Progenitor cell of endocrine pancreas (in vitro differentiated cells): ENCODE measurements at regions not wholly inside any gene's neighbourhood (a gene's known extent, or its start where the extent isn't known, plus 50 kb on each side); places are given as distances from the start of the nearest gene placed in this dataset.

Experiments used
- DNase-seq: peaks from one replicate; pipeline ENCODE4 v3.0.0; 2021; ENCODE audit warnings: low spot score; ENCODE audit not compliant: unreplicated experiment
- H3K27ac Mint-ChIP-seq: 2 replicates; pipeline ENCODE4 v1.8.0; 2021; ENCODE audit warnings: mild to moderate bottlenecking, moderate library complexity, mixed read lengths
- H3K27me3 Mint-ChIP-seq: 2 replicates; pipeline ENCODE4 v1.8.0; 2021; ENCODE audit warnings: mixed read lengths
- H3K36me3 Mint-ChIP-seq: 2 replicates; pipeline ENCODE4 v1.8.0; 2022; ENCODE audit warnings: mixed read lengths; ENCODE audit not compliant: insufficient read depth
- H3K4me1 Mint-ChIP-seq: 2 replicates; pipeline ENCODE4 v1.8.0; 2021; ENCODE audit warnings: low read depth, mixed read lengths
- H3K4me3 Mint-ChIP-seq: 2 replicates; pipeline ENCODE4 v1.8.0; 2021; ENCODE audit warnings: low read depth, mild to moderate bottlenecking, moderate library complexity, mixed read lengths
- H3K9me3 Mint-ChIP-seq: 2 replicates; pipeline ENCODE4 v1.8.0; 2021; ENCODE audit warnings: low read depth, mixed read lengths
- CTCF ChIP-seq: fragments of 200-600 bp; sonication (generic); IDR thresholded peaks from one replicate; pipeline ENCODE4 v1.5.0; 2021; ENCODE audit warnings: antibody characterized with exemption, mild to moderate bottlenecking; ENCODE audit not compliant: unreplicated experiment

GRCh38 chr13:78024996-78025395, 106.4 kb upstream of the EDNRB start:
- no peaks in the 10 kb centered on the region for H3K36me3 Mint-ChIP-seq
- TF ChIP-seq CTCF = no peak
- no peak for DNase-seq
- peaks cover 9% of the 10 kb centered on the region for H3K9me3 Mint-ChIP-seq
- no peaks in the 10 kb centered on the region for H3K27me3 Mint-ChIP-seq
- no peak overlapping the region for H3K4me3 Mint-ChIP-seq
- H3K27ac Mint-ChIP-seq = no peak overlapping the region
- no peaks in the 10 kb centered on the region for H3K4me1 Mint-ChIP-seq

GRCh38 chr13:78022164-78022877, 103.7 kb upstream of the EDNRB start:
- no peak overlapping the region for H3K27ac Mint-ChIP-seq
- H3K4me3 Mint-ChIP-seq = no peak overlapping the region
- no peaks in the 10 kb centered on the region for H3K4me1 Mint-ChIP-seq
- no peaks in the 10 kb centered on the region for H3K27me3 Mint-ChIP-seq
- no peaks in the 10 kb centered on the region for H3K36me3 Mint-ChIP-seq
- DNase-seq = no peak
- H3K9me3 Mint-ChIP-seq = peaks cover 18% of the 10 kb centered on the region
- TF ChIP-seq CTCF = no peak

- Mint-ChIP-seq H3K4me1 (no peaks in the 10 kb centered on the region), H3K27me3 (no peaks in the 10 kb centered on the region), H3K27ac (no peak overlapping the region), H3K4me3 (no peak overlapping the region), H3K9me3 (peaks cover 29% of the 10 kb centered on the region), H3K36me3 (no peaks in the 10 kb centered on the region)
- DNase-seq = no peak
- no peak for TF ChIP-seq CTCF
Measured at GRCh38 chr13:78020861-78021260, 102.2 kb upstream of the EDNRB start.

DNA sequence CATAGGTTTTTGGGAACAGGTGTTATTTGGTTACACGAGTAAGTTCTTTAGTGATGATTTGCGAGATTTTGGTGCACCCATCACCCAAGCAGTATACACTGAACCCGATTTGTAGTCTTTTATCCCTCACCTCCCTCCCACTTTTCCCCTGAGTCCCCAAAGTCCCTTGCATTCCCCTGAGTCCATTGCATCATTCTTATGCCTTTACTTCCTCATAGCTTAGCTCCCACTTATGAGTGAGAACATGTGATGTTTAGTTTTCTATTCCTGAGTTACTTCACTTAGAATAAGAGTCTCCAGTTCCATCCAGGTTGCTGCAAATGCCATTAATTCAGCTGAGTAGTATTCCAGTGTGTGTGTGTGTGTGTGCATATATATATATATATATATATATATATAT, 97.2 kb upstream of the EDNRB start:
- no peaks in the 10 kb centered on the region for H3K4me1 Mint-ChIP-seq
- H3K36me3 Mint-ChIP-seq = no peaks in the 10 kb centered on the region
- DNase-seq = no peak
- H3K27ac Mint-ChIP-seq = no peak overlapping the region
- no peak overlapping the region for H3K4me3 Mint-ChIP-seq
- no peaks in the 10 kb centered on the region for H3K27me3 Mint-ChIP-seq
- peaks cover 20% of the 10 kb centered on the region for H3K9me3 Mint-ChIP-seq
- no peak for TF ChIP-seq CTCF

- no peaks in the 10 kb centered on the region for H3K27me3 Mint-ChIP-seq
- H3K9me3 Mint-ChIP-seq = peaks cover 11% of the 10 kb centered on the region
- no peak overlapping the region for H3K27ac Mint-ChIP-seq
- no peak overlapping the region for H3K4me3 Mint-ChIP-seq
- no peaks in the 10 kb centered on the region for H3K4me1 Mint-ChIP-seq
- no peak for TF ChIP-seq CTCF
- no peak for DNase-seq
- no peaks in the 10 kb centered on the region for H3K36me3 Mint-ChIP-seq
Measured at GRCh38 chr13:78012046-78012445, 93.4 kb upstream of the EDNRB start.
